Activated CD8-positive, alpha-beta T cell treated with anti-CD3 and anti-CD28 coated beads for 36 hours (primary cell): ENCODE measurements at regions not wholly inside any gene's neighbourhood (a gene's known extent, or its start where the extent isn't known, plus 50 kb on each side); places are given as distances from the start of the nearest gene placed in this dataset.

ENCODE experiments used
- ATAC-seq: fragments of 200-7000 bp; cut with Tn5 transposase; one replicate; pipeline ENCODE4 v1.10.0; 2021; ENCODE audit warnings: mild to moderate bottlenecking, moderate library complexity
- CTCF ChIA-PET: fragments of 350-600 bp; sonication (Branson Sonifier 250); formaldehyde crosslinking; loops from one replicate; lab custom pipeline; 2021; ENCODE audit warnings: antibody characterized with exemption; lab: Charles Lee
- POLR2A ChIA-PET: fragments of 350-600 bp; sonication (Branson Sonifier 250); formaldehyde crosslinking; loops from one replicate; lab custom pipeline; 2021; ENCODE audit warnings: antibody characterized with exemption; lab: Charles Lee
- DNase-seq: peaks from one replicate; pipeline ENCODE4 v3.0.0-alpha.2; 2020
- H3K27ac Mint-ChIP-seq: one replicate; pipeline ENCODE4 v1.8.0; 2021; ENCODE audit warnings: mild to moderate bottlenecking, mixed read lengths
- H3K27me3 Mint-ChIP-seq: one replicate; pipeline ENCODE4 v1.8.0; 2021; ENCODE audit warnings: mixed read lengths
- H3K36me3 Mint-ChIP-seq: one replicate; pipeline ENCODE4 v1.8.0; 2021; ENCODE audit warnings: low read depth, mixed read lengths
- H3K4me1 Mint-ChIP-seq: one replicate; pipeline ENCODE4 v1.8.0; 2021; ENCODE audit warnings: low read depth, mixed read lengths
- H3K4me3 Mint-ChIP-seq: one replicate; pipeline ENCODE4 v1.8.0; 2021; ENCODE audit warnings: mild to moderate bottlenecking, moderate library complexity, mixed read lengths
- H3K9me3 Mint-ChIP-seq: one replicate; pipeline ENCODE4 v1.8.0; 2021; ENCODE audit warnings: mixed read lengths
- intact Hi-C: fragments of 100-400 bp; cut with micrococcal nuclease; formaldehyde crosslinking; loops from one replicate; pipeline ENCODE4 v1.10.0; 2022
- TF ChIP-seq, protein P1 (sequence below): fragments of 200-600 bp; IDR thresholded peaks from one replicate; pipeline ENCODE4 v1.8.0; 2022; ENCODE audit warnings: antibody characterized with exemption, mild to moderate bottlenecking

DNA sequence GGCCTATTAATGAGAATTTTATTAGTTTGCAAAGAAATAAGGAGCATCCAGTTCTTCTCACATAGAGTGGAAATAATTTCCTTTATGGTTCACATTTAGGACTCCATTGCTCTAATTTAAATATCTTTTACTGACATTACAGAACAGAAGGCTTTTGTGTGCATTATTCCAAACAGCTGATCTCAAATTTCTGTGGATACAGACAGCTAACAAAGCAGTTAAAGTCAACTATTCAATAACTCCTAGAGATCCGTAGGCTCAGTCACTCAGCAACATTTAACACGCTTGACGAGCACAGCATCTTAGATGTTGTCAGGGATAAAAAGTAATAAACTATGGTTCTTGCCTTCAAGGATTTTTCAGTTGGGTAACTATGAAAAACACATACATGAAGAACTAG is 305.8 kb upstream of the SYNCRIP start:
- H3K36me3 Mint-ChIP-seq, result no peaks in the 10 kb centered on the region
- peaks cover 11% of the 10 kb centered on the region for H3K9me3 Mint-ChIP-seq
- H3K4me1 Mint-ChIP-seq, result no peaks in the 10 kb centered on the region
- TF ChIP-seq, protein P1, sequence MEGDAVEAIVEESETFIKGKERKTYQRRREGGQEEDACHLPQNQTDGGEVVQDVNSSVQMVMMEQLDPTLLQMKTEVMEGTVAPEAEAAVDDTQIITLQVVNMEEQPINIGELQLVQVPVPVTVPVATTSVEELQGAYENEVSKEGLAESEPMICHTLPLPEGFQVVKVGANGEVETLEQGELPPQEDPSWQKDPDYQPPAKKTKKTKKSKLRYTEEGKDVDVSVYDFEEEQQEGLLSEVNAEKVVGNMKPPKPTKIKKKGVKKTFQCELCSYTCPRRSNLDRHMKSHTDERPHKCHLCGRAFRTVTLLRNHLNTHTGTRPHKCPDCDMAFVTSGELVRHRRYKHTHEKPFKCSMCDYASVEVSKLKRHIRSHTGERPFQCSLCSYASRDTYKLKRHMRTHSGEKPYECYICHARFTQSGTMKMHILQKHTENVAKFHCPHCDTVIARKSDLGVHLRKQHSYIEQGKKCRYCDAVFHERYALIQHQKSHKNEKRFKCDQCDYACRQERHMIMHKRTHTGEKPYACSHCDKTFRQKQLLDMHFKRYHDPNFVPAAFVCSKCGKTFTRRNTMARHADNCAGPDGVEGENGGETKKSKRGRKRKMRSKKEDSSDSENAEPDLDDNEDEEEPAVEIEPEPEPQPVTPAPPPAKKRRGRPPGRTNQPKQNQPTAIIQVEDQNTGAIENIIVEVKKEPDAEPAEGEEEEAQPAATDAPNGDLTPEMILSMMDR, result no peak
- no peak overlapping the region for H3K27ac Mint-ChIP-seq
- intact Hi-C loops, result no loop called here
- no peak for DNase-seq
- ChIA-PET POLR2A (no interaction called here), CTCF (no interaction called here)
- no peak overlapping the region for H3K4me3 Mint-ChIP-seq
- H3K27me3 Mint-ChIP-seq, result no peaks in the 10 kb centered on the region
- no peak for ATAC-seq

GRCh38 chr6:85945459-85946185 is 302.9 kb upstream of the SYNCRIP start:
- DNase-seq, result no peak
- CTCF ChIA-PET, result no interaction called here
- Mint-ChIP-seq H3K27ac (no peak overlapping the region), H3K4me1 (no peaks in the 10 kb centered on the region), H3K36me3 (no peaks in the 10 kb centered on the region), H3K9me3 (peaks cover 5% of the 10 kb centered on the region), H3K27me3 (no peaks in the 10 kb centered on the region), H3K4me3 (no peak overlapping the region)
- no peak for ATAC-seq
- POLR2A ChIA-PET, result no interaction called here
- TF ChIP-seq, protein P1, result no peak
- intact Hi-C loops, result no loop called here

GRCh38 chr6:85944776-85945175 is 302.1 kb upstream of the SYNCRIP start:
- intact Hi-C loops, result no loop called here
- H3K27ac Mint-ChIP-seq, result no peak overlapping the region
- POLR2A ChIA-PET, result no interaction called here

GRCh38 chr6:85942844-85943243 is 300.2 kb upstream of the SYNCRIP start:
- intact Hi-C loops, result no loop called here
- Mint-ChIP-seq H3K36me3 (no peaks in the 10 kb centered on the region), H3K4me3 (no peak overlapping the region), H3K4me1 (no peaks in the 10 kb centered on the region), H3K27ac (no peak overlapping the region), H3K27me3 (no peaks in the 10 kb centered on the region), H3K9me3 (no peaks in the 10 kb centered on the region)
- TF ChIP-seq, protein P1, result no peak
- ChIA-PET POLR2A (no interaction called here), CTCF (no interaction called here)
- DNase-seq, result no peak
- no peak for ATAC-seq

More at GRCh38 chr6:85944776-85945175, 302.1 kb upstream of the SYNCRIP start:
- H3K4me3 Mint-ChIP-seq, result no peak overlapping the region
- H3K4me1 Mint-ChIP-seq, result no peaks in the 10 kb centered on the region
- no peak for ATAC-seq
- no peak for DNase-seq
- H3K9me3 Mint-ChIP-seq, result no peaks in the 10 kb centered on the region
- no peaks in the 10 kb centered on the region for H3K36me3 Mint-ChIP-seq
- CTCF ChIA-PET, result no interaction called here
- H3K27me3 Mint-ChIP-seq, result no peaks in the 10 kb centered on the region
- TF ChIP-seq, protein P1, result no peak

- no peak overlapping the region for H3K27ac Mint-ChIP-seq
- intact Hi-C loops, result no loop called here
- TF ChIP-seq, protein P1, result no peak
- DNase-seq, result no peak
- no peak for ATAC-seq
- CTCF ChIA-PET, result no interaction called here
- H3K9me3 Mint-ChIP-seq, result peaks cover 2% of the 10 kb centered on the region
- no peaks in the 10 kb centered on the region for H3K36me3 Mint-ChIP-seq
- H3K27me3 Mint-ChIP-seq, result no peaks in the 10 kb centered on the region
- POLR2A ChIA-PET, result no interaction called here
- H3K4me3 Mint-ChIP-seq, result no peak overlapping the region
- no peaks in the 10 kb centered on the region for H3K4me1 Mint-ChIP-seq
Measured at GRCh38 chr6:85936916-85937315, 294.2 kb upstream of the SYNCRIP start.
